Stromal cell of bone marrow (primary cell): ENCODE measurements at regions not wholly inside any gene's neighbourhood (a gene's known extent, or its start where the extent isn't known, plus 50 kb on each side); places are given as distances from the start of the nearest gene placed in this dataset.
A peak's percentile ranks its signal among the peaks of the same experiment; 100 is the strongest.

Experiments used
- DNase-seq: peaks from one replicate; pipeline ENCODE4 v3.0.0-alpha.2; 2012; ENCODE audit warnings: low read depth

DNA sequence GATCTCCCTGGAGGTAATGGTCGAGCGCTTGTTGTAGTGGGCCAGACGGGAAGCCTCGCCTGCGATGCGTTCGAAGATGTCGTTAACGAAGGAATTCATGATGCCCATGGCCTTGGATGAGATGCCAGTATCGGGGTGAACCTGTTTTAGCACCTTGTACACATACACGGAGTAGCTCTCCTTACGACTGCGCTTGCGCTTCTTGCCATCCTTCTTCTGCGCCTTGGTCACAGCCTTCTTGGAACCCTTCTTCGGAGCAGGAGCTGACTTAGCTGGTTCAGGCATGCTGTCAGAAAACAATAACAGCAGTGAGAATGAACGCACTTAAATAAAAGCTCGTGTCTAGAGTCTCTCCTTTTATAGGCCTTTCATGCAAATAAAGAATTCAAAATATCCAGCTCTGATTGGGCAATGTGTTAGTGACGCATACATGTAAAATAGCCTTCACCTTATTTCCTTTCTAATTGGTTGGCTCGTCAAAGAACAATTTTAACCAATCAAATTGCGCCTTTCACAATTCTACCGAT, 129.2 kb downstream of the HFE start:
- DNase-seq: peak; percentile 95

- DNase-seq: peak; percentile 76
Measured at GRCh38 chr6:26216886-26217713, 129.9 kb downstream of the HFE start.

DNA sequence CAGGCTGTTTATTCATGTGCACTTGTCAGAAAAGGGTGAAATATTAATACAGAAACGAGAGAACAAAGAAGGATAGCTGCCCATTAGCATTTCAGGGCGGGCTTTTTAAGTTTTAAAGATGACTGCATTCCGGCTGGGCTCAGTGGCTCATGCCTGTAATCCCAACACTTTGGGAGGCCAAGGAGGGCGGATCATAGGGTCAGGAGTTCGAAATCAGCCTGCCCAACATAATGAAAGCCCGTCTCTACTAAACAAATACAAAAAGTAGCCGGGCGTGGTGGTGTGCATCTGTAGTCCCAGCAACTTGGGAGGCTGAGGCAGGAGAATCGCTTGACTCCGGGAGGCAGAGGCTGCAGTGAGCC, 130.5 kb downstream of the HFE start:
- no peak for DNase-seq

- DNase-seq: no peak
Measured at GRCh38 chr6:26218824-26219223, 131.6 kb downstream of the HFE start.

DNA sequence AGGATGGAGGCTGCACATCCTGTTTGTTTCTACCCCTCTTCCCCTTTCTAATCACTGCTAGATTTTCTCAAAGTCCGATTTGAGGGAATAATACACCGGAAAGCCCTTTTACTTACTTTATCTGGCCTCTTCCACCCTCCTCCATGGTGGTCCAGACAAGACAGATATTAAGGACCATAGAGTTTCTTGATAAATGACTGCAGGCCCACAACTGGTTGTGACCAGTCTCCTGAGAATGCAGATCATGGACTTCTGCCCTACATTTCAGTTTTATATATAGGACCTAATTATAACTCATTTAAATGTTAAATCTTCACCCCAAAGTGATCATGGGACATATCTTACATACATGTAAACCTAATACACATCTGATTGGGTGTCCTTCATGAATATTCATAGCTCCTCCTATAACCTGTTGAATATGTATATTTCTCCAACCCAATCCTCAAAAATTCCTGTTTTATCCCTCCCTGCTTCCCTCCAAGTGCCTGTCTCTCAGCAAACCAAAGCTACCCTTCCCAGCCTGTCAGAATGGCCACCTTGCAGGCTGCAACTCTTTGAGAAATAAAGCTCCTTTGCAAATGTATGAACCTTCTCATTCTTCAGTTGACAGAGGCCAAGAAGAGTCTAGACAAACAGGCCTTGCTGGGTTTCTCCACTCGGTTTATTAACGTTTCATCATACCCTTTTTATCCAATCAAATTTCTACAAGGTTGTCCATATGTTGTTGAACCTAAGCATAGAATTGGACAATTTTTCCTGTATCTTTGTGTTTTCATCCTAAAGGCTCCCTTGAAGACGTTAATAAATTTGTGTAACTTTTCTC, 133.1 kb downstream of the HFE start:
- no peak for DNase-seq

GRCh38 chr6:26221186-26221585, 134.0 kb downstream of the HFE start:
- DNase-seq: no peak

DNA sequence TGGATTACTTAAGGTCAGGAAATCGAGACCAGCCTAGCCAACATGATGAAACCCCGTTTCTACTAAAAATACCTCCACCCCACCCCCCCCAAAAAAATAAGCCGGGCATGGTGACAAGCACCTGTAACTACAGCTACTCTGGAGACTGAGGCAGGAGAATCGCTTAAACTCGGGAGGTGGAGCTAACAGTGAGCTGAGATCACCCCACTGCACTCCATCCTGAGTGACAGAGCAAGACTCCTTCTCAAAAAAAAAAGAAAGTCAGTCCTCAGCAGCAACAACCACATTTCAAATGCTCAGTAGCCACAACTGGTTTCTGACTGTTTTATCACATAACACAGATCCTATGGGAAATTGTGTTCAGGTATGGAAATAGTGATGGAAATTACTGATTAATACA, 135.3 kb downstream of the HFE start:
- DNase-seq: no peak

DNA sequence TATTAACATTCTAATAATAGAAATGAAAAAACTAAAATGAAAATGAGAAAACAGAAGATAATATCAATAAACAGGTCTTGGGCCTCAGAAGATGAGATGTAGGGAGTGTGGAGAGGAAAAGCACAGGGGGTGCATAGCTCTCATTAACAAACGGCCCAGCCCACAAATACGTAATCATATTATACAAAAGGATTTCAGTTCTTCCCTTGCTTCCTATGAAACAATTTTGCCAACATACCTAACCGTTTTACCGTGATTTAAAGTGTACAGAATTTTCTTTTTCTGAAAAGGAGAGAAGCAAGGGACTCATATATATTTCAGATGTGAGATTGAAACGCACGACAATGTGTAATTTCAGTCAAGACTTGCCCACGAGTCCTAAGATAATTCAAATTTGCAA, 136.0 kb downstream of the HFE start:
- no peak for DNase-seq

- DNase-seq: peak; percentile 82
Measured at GRCh38 chr6:26223650-26224546, 136.7 kb downstream of the HFE start.

DNA sequence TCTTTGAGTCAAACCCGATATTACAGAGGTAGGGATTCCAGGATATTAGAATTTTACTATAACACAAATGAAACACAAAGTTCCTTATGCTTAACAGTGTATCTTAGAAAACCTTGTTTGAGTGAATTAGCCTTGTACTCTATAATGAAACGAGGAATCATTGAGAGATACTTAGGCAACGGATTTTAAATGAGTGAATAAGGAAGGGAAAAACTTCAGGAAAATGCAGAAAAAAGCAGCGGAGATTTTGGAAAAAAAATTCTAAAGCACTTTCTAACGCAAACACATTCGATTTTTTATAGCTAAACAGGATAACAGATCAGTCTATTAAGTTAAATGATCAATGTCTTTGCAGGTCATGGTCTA, 137.3 kb downstream of the HFE start:
- DNase-seq: no peak

GRCh38 chr6:26224940-26225847, 138.0 kb downstream of the HFE start:
- DNase-seq: peak; percentile 66

- DNase-seq: no peak
Measured at GRCh38 chr6:26225848-26226578, 138.8 kb downstream of the HFE start.

GRCh38 chr6:26226579-26226967, 138.4 kb upstream of the BTN3A2 start:
- DNase-seq: no peak

DNA sequence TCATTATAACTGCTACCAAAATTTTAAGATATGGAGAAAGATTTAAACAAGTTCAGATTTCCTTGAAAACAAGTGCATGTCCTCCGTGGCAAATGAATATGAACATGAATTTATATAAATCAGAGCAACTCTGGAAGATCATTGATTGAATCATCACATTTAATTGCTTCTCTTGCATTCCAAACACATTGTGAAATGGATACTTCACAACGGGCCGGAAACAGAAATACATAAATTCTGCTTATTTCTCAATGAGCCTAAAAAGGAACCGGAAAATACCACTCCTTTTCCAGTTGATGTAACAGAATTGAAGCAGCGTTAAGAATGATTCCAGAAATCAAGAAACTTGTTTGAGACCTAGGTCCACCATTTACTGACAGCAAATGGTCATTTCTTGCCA, 134.6 kb upstream of the BTN3A2 start:
- no peak for DNase-seq

DNA sequence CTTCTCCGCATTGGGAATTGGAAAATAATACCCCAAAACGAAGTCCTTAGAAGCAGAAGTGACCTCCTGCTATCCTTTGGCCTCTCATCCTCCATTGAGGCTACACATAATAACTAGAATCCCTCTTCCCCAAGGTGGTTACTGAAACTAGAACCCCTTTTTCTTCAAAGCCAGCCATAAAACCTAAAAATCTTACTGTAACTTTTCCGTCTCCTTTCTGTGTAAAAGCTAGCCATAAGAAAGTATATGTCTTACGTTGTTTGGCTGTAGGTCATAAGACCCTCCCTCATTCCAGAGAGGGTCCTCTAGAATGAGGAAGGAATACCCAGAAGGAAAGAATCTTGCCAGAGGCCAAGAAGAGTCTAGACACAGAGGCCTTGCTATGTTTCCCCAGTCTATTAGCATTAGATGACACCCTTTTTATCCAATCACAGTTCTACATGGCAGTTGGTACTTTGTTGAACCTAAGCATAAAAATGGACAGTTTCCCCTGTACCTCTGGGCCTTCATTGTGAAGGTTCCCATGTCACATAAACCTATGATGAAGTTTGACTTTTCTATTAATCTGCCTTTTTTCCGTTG, 133.9 kb upstream of the BTN3A2 start:
- no peak for DNase-seq

DNA sequence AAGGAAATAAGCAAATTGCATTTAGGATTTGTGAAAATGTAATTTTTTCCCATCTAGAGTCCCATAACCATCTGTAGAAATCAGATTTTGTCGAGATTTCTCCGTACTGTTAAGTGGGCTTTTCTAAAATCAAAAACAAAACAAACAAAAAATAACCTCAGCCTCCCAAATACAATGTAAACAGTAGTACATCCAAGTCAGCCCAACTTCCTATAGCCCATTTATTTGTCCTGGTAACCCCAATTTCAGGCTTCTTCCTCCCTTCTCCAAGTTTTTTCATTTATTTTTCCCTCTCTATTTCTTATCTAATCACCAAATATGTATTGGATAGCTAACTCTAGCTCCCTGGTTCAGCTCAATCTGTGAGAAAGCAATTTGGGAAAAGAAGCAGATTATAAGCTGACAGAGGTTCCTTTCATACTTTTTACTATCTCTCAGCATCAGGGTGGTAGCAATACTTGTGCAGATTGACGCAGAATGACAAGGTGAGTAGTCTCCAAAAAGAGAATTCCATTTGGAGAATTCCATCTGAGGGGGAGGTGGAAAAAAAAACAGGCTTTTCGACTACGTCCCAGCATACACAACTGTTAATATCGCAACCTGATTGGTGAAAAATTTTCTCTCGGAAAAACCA, 132.6 kb upstream of the BTN3A2 start:
- no peak for DNase-seq

GRCh38 chr6:26232940-26233648, 131.9 kb upstream of the BTN3A2 start:
- no peak for DNase-seq

DNA sequence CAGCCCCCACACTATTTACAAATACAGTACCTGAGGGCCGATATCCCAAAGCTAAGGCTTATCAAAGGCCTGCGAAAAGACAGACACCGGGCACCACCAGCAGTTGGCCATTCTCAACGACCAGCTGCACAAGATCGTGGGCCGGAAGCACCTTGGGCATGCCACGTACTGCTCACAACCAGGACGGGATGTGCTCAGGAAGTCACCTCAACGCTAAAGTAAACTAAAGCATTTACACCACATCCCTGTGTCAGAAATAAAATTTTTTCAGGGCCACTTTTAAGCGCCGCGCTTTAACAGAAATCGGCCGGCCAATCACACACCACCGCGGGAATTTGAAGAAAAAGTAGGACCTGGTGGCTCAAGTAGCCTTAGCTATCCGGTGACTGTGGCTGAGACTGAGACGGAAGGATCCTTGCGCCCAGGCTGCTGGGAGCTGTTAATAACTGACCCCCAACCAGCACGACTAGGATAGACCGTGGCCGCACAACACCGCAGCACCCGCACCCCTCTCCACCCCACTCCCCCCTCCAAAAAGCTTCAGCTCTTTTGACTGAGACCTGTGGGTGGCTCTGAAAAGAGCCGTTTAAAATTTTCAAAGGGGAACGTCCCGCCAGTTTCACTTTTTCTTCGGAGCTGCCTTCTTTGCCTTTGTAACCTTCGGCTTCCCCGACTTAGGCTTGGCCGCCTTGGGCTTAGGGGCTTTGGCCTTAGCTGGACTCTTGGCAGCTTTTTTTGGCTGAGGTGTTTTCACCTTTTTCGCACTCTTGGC, 131.2 kb upstream of the BTN3A2 start:
- DNase-seq: no peak
